HCT116 (cell line): ENCODE measurements at regions not wholly inside any gene's neighbourhood (a gene's known extent, or its start where the extent isn't known, plus 50 kb on each side); places are given as distances from the start of the nearest gene placed in this dataset.

ENCODE experiments used
- ATAC-seq: fragments of 200-7000 bp; cut with Tn5 transposase; 2 replicates; pipeline ENCODE4 v1.9.1; 2020; ENCODE audit warnings: mild to moderate bottlenecking, moderate library complexity
- BruUV-seq: library from RNA; stranded (reverse); fragments of 400-500 nt; replicated peaks from 2 replicates; lab custom pipeline; 2021; lab: Mats Ljungman, UMichigan
- CTCF ChIA-PET: fragments of 300-600 bp; sonication (Branson Sonifier 250); formaldehyde crosslinking; loops from one replicate; lab custom pipeline; 2021; ENCODE audit warnings: antibody characterized with exemption; lab: Charles Lee
- POLR2A ChIA-PET: fragments of 300-600, 350-600 bp; sonication (Branson Sonifier 250); formaldehyde crosslinking; loops from one replicate; lab custom pipeline; 2021; ENCODE audit warnings: antibody characterized with exemption; lab: Charles Lee
- RAD21 ChIA-PET, 2 experiments: fragments of 300-600 bp; sonication (Branson Sonifier 250); formaldehyde crosslinking; loops; one replicate each; lab custom pipeline; 2023; ENCODE audit warnings: low total read pairs in 2 of 2; ENCODE audit not compliant: uncharacterized antibody in 2 of 2, unreplicated experiment in 2 of 2, low non-redundant PET in 1 of 2; lab: Charles Lee
- DNase-seq: peaks from one replicate; pipeline ENCODE4 v3.0.0-alpha.2; 2010; ENCODE audit warnings: low read depth, low spot score
- H2AFZ ChIP-seq: fragments of 200-600 bp; shearing (Covaris generic), sonication (generic); 2 replicates; pipeline ENCODE4 v1.6.1; 2017; ENCODE audit warnings: low read depth, mixed run types, mixed read lengths, antibody characterized with exemption, low read length; ENCODE audit not compliant: poor library complexity, severe bottlenecking
- H3K27ac ChIP-seq: 2 replicates; pipeline ENCODE4 v1.5.1; 2012; ENCODE audit warnings: low read depth, low read length
- H3K27me3 ChIP-seq: fragments of 200-600 bp; sonication (generic); 2 replicates; pipeline ENCODE4 v1.6.1; 2016; ENCODE audit warnings: mixed run types, low read length, mixed read lengths; ENCODE audit not compliant: insufficient read depth
- H3K36me3 ChIP-seq, 2 experiments: fragments of 200-500 bp in 1 of 2; fragments of 200-600 bp in 1 of 2; sonication (Bioruptor generic) in 1 of 2; sonication (generic) in 1 of 2; 2 replicates each; pipeline versions ENCODE4 v1.5.1 to v1.6.1; 2014 to 2016; ENCODE audit warnings: low read length in 2 of 2, inconsistent platforms in 1 of 2, mixed read lengths in 1 of 2, mixed run types in 1 of 2; ENCODE audit not compliant: insufficient read depth in 2 of 2, control insufficient read depth in 1 of 2
- H3K4me1 ChIP-seq, 2 experiments: fragments of 200-600 bp in 1 of 2; sonication (generic) in 1 of 2; 2 replicates each; pipeline versions ENCODE4 v1.5.1 to v1.6.1; 2012 to 2017; ENCODE audit warnings: low read length in 2 of 2, inconsistent platforms in 1 of 2, mild to moderate bottlenecking in 1 of 2, mixed read lengths in 1 of 2, mixed run types in 1 of 2, moderate library complexity in 1 of 2; ENCODE audit not compliant: insufficient read depth in 2 of 2, control insufficient read depth in 1 of 2
- H3K4me2 ChIP-seq: fragments of 200-600 bp; sonication (generic); 2 replicates; pipeline ENCODE4 v1.6.1; 2017; ENCODE audit warnings: mixed run types, low read length, mixed read lengths
- H3K4me3 ChIP-seq, 2 experiments: fragments of 200-600 bp in 1 of 2; sonication (generic) in 1 of 2; replicated peaks in 1 of 2; 2 replicates each; pipeline ENCODE4 v1.5.1; 2011 to 2016; ENCODE audit warnings: low read length in 2 of 2, control low read depth in 1 of 2, low read depth in 1 of 2, mild to moderate bottlenecking in 1 of 2, mixed read lengths in 1 of 2, mixed run types in 1 of 2
- H3K79me2 ChIP-seq: fragments of 200-600 bp; sonication (generic); 2 replicates; pipeline ENCODE4 v1.6.1; 2017; ENCODE audit warnings: mild to moderate bottlenecking, mixed run types, low read length, moderate library complexity, mixed read lengths; ENCODE audit not compliant: insufficient read depth
- H3K9ac ChIP-seq: fragments of 200-600 bp; sonication (generic); 2 replicates; pipeline ENCODE4 v1.6.1; 2016; ENCODE audit warnings: low read length, mixed read lengths
- H3K9me2 ChIP-seq: fragments of 200-600 bp; sonication (generic), shearing (Covaris generic); 2 replicates; pipeline ENCODE4 v1.6.1; 2017; ENCODE audit warnings: mixed run types, mild to moderate bottlenecking, moderate library complexity; ENCODE audit not compliant: insufficient read depth
- H3K9me3 ChIP-seq, 2 experiments: fragments of 200-500 bp in 1 of 2; fragments of 200-600 bp in 1 of 2; sonication (Bioruptor generic) in 1 of 2; sonication (generic) in 1 of 2; 2 replicates each; pipeline ENCODE4 v1.6.1; 2014 to 2017; ENCODE audit warnings: low read length in 2 of 2, mixed read lengths in 2 of 2, inconsistent platforms in 1 of 2, low read depth in 1 of 2, mild to moderate bottlenecking in 1 of 2, mixed run types in 1 of 2, moderate library complexity in 1 of 2; ENCODE audit not compliant: control insufficient read depth in 1 of 2, insufficient read depth in 1 of 2
- H4K20me1 ChIP-seq: fragments of 200-600 bp; sonication (generic), shearing (Covaris generic); 2 replicates; pipeline ENCODE4 v1.6.1; 2017; ENCODE audit warnings: mixed run types, mild to moderate bottlenecking, moderate library complexity; ENCODE audit not compliant: insufficient read depth
- ELF1 ChIP-seq: IDR thresholded peaks from 2 replicates; pipeline ENCODE4 v1.6.1; 2012; ENCODE audit warnings: low read depth, borderline replicate concordance
- EZH2phosphoT487 ChIP-seq: fragments of 200-600 bp; IDR thresholded peaks from 2 replicates; pipeline ENCODE4 v1.6.1; 2018; ENCODE audit warnings: antibody characterized with exemption, borderline replicate concordance
- POLR2AphosphoS5 ChIP-seq: IDR thresholded peaks from 2 replicates; pipeline ENCODE4 v1.6.1; 2011; ENCODE audit warnings: mild to moderate bottlenecking, low read depth, low read length, moderate library complexity
- REST ChIP-seq: IDR thresholded peaks from 2 replicates; pipeline ENCODE4 v1.6.1; 2012; ENCODE audit warnings: low read depth
- SRF ChIP-seq: IDR thresholded peaks from 2 replicates; pipeline ENCODE4 v1.6.1; 2012; ENCODE audit warnings: low read depth
- TCF7L2 ChIP-seq: IDR thresholded peaks from 2 replicates; pipeline ENCODE4 v1.7.0; 2011; ENCODE audit warnings: borderline replicate concordance, inconsistent platforms; ENCODE audit not compliant: insufficient read depth, insufficient read length; ENCODE audit errors: extremely low read depth
- YY1 ChIP-seq: IDR thresholded peaks from 2 replicates; pipeline ENCODE4 v1.6.1; 2011; ENCODE audit warnings: low read length, low read depth, moderate library complexity, mild to moderate bottlenecking; ENCODE audit not compliant: insufficient replicate concordance; ENCODE audit errors: extremely low read depth
- intact Hi-C: fragments of 100-400 bp; cut with micrococcal nuclease; formaldehyde crosslinking; loops from 2 replicates; pipeline ENCODE4 v1.10.0; 2022
- TF ChIP-seq, protein P1 (sequence below): IDR thresholded peaks from 2 replicates; pipeline ENCODE4 v1.6.1; 2012

DNA sequence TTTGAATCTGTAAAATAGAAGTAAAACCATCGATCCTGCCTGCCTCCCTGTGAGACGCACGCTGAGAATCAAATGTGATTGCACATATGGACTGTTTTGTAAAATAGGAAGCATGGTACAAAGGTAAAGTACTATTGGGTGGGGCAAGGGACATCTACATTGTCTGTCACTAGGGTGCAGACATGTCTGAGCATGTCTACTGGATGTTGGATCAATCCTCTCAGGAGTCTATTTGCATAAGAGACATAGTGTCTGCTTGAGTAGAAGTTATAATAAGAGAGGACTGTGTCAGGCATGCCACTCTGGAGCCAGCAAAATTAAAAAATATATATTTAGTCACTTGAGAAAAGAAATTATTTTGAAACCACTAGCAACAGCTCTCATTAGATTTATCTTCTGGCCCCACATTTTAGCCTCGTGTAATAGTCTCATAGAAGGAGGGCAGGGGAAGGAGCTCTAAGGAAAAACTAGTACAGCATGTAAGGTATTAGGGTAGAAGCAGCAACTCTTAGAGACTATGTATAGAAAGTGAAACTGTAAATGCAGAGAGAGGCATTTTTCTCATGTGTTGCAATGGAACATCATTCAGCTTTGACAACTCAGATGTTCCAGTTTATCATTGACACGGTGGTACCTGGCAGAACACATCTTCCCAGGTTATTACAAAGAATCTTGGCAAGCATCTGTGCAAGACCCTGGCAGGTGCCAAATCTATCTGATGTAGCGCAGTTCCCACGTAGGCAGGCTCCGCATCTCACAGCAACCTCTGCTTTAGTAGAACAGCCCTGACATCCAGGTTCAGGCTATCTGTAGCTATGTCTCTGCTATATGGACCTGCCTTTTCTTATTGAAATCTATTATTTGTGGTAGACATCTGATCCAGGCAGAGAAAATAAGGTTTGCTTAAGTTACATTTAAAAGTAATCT, 85.2 kb upstream of the CHL1 start:
- ChIA-PET POLR2A (no interaction called here), CTCF (no interaction called here), RAD21 (no interaction called here)
- intact Hi-C loops = no loop called here
- Histone ChIP-seq H3K27ac (no peak overlapping the region), H3K9me3 (peaks cover 0 to 16% of the 10 kb centered on the region in 2 experiments; a peak in 2 of 4 replicates), H3K9me2 (no peaks in the 10 kb centered on the region), H4K20me1 (no peaks in the 10 kb centered on the region), H2AFZ (no peak overlapping the region), H3K36me3 (no peaks in the 10 kb centered on the region), H3K4me2 (no peak overlapping the region), H3K4me3 (no peak overlapping the region), H3K27me3 (no peaks in the 10 kb centered on the region), H3K4me1 (no peaks in the 10 kb centered on the region), H3K9ac (no peak overlapping the region), H3K79me2 (no peaks in the 10 kb centered on the region)
- no peak for TF ChIP-seq POLR2AphosphoS5
- TF ChIP-seq ELF1 = no peak
- TF ChIP-seq YY1 = no peak
- no peak for TF ChIP-seq SRF
- no peak for TF ChIP-seq TCF7L2
- no peak for TF ChIP-seq EZH2phosphoT487
- TF ChIP-seq REST = no peak
- TF ChIP-seq, protein P1, sequence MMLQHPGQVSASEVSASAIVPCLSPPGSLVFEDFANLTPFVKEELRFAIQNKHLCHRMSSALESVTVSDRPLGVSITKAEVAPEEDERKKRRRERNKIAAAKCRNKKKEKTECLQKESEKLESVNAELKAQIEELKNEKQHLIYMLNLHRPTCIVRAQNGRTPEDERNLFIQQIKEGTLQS = no peak
- DNase-seq = no peak
- ATAC-seq = no peak
- no TSS peak for BruUV-seq
